Inflammatory macrophage (primary cell): ENCODE measurements at regions not wholly inside any gene's neighbourhood (a gene's known extent, or its start where the extent isn't known, plus 50 kb on each side); places are given as distances from the start of the nearest gene placed in this dataset.

Experiments used
- DNase-seq, 2 donors: peaks; one replicate each; pipeline ENCODE4 v3.0.0-alpha.2; 2020 to 2022

- no peak for DNase-seq
Measured at GRCh38 chr16:50915120-50915519, 173.2 kb downstream of the CYLD start.

- no peak for DNase-seq
Measured at GRCh38 chr16:50910736-50911100, 168.8 kb downstream of the CYLD start.

GRCh38 chr16:50909831-50910735 lies 168.2 kb downstream of the CYLD start:
- DNase-seq = no peak

GRCh38 chr16:50908468-50908867 lies 166.6 kb downstream of the CYLD start:
- DNase-seq = no peak

GRCh38 chr16:50906454-50906853 lies 164.6 kb downstream of the CYLD start:
- no peak for DNase-seq

- DNase-seq = no peak
Measured at GRCh38 chr16:50902457-50902856, 160.6 kb downstream of the CYLD start.

- no peak for DNase-seq
Measured at GRCh38 chr16:50901062-50901461, 159.2 kb downstream of the CYLD start.

GRCh38 chr16:50900391-50900942 lies 158.6 kb downstream of the CYLD start:
- no peak for DNase-seq

- no peak for DNase-seq
Measured at GRCh38 chr16:50899951-50900350, 158.1 kb downstream of the CYLD start.

GRCh38 chr16:50889746-50890145 lies 147.9 kb downstream of the CYLD start:
- no peak for DNase-seq

GRCh38 chr16:50889276-50889675 lies 147.4 kb downstream of the CYLD start:
- no peak for DNase-seq

- no peak for DNase-seq
Measured at GRCh38 chr16:50888486-50889261, 146.8 kb downstream of the CYLD start.

GRCh38 chr16:50887500-50888298 lies 145.8 kb downstream of the CYLD start:
- DNase-seq = peak; percentile 49 to 60

GRCh38 chr16:50884066-50884860 lies 142.4 kb downstream of the CYLD start:
- DNase-seq = no peak

GRCh38 chr16:50881956-50882355 lies 140.1 kb downstream of the CYLD start:
- no peak for DNase-seq

- no peak for DNase-seq
Measured at GRCh38 chr16:50881331-50881830, 139.5 kb downstream of the CYLD start.

GRCh38 chr16:50880926-50881325 lies 139.0 kb downstream of the CYLD start:
- DNase-seq = no peak

- no peak for DNase-seq
Measured at GRCh38 chr16:50879873-50880695, 138.2 kb downstream of the CYLD start.

- DNase-seq = no peak
Measured at GRCh38 chr16:50878966-50879615, 137.2 kb downstream of the CYLD start.

GRCh38 chr16:50878536-50878935 lies 136.7 kb downstream of the CYLD start:
- no peak for DNase-seq
